Neural cell (in vitro differentiated cells): ENCODE measurements at regions not wholly inside any gene's neighbourhood (a gene's known extent, or its start where the extent isn't known, plus 50 kb on each side); places are given as distances from the start of the nearest gene placed in this dataset.

Source experiments
- H2AFZ ChIP-seq: fragments of 200-600, 300-800 bp; sonication (generic), shearing (Covaris generic); 2 replicates; pipeline ENCODE4 v1.6.0; 2014; ENCODE audit warnings: low read depth, mild to moderate bottlenecking, antibody characterized with exemption, low read length, moderate library complexity
- H3F3A ChIP-seq: fragments of 200-600 bp; shearing (Covaris generic); 2 replicates; pipeline ENCODE4 v1.6.1; 2016; ENCODE audit warnings: mild to moderate bottlenecking, moderate library complexity, mixed read lengths, antibody characterized with exemption, low read length; ENCODE audit not compliant: insufficient read depth, poor library complexity, severe bottlenecking
- H3K27ac ChIP-seq: fragments of 200-600, 300-800 bp; sonication (generic), shearing (Covaris generic); 2 replicates; pipeline ENCODE4 v1.5.1; 2014; ENCODE audit warnings: mild to moderate bottlenecking, low read length, moderate library complexity
- H3K27me3 ChIP-seq: fragments of 300-800, 200-600 bp; sonication (generic), shearing (Covaris generic); 2 replicates; pipeline ENCODE4 v1.6.0; 2014; ENCODE audit warnings: mild to moderate bottlenecking, low read depth, low read length, moderate library complexity; ENCODE audit not compliant: insufficient read depth
- H3K36me3 ChIP-seq: fragments of 300-800, 200-600 bp; sonication (generic), shearing (Covaris generic); 2 replicates; pipeline ENCODE4 v1.5.1; 2014; ENCODE audit warnings: mild to moderate bottlenecking, antibody characterized with exemption, low read length, moderate library complexity; ENCODE audit not compliant: insufficient read depth
- H3K4me2 ChIP-seq: fragments of 300-800, 200-600 bp; sonication (generic), shearing (Covaris generic); 2 replicates; pipeline ENCODE4 v1.6.0; 2014; ENCODE audit warnings: mild to moderate bottlenecking, low read length
- H3K4me3 ChIP-seq: fragments of 300-800, 200-600 bp; sonication (generic), shearing (Covaris generic); 2 replicates; pipeline ENCODE4 v1.5.1; 2014; ENCODE audit warnings: mild to moderate bottlenecking, low read length, moderate library complexity
- H3K79me2 ChIP-seq: fragments of 200-600 bp; shearing (Covaris generic); replicated peaks from 2 replicates; pipeline ENCODE4 v1.6.0; 2014; ENCODE audit warnings: mild to moderate bottlenecking, low read length, moderate library complexity; ENCODE audit not compliant: insufficient read depth
- H3K9ac ChIP-seq: fragments of 300-800, 200-600 bp; sonication (generic), shearing (Covaris generic); 2 replicates; pipeline ENCODE4 v1.6.1; 2016; ENCODE audit warnings: mild to moderate bottlenecking, low read length, mixed read lengths
- H3K9me2 ChIP-seq: fragments of 200-600 bp; shearing (Covaris generic); 2 replicates; pipeline ENCODE4 v1.6.1; 2016; ENCODE audit warnings: mild to moderate bottlenecking, low read length, mixed read lengths; ENCODE audit not compliant: insufficient read depth
- H3K9me3 ChIP-seq: fragments of 200-600, 300-800 bp; sonication (generic), shearing (Covaris generic); 2 replicates; pipeline ENCODE4 v1.6.1; 2016; ENCODE audit warnings: mild to moderate bottlenecking, mixed run types, low read length, moderate library complexity, mixed read lengths
- H4K20me1 ChIP-seq: fragments of 200-600 bp; shearing (Covaris generic); 2 replicates; pipeline ENCODE4 v1.6.1; 2016; ENCODE audit warnings: mild to moderate bottlenecking, mixed run types; ENCODE audit not compliant: insufficient read depth
- EP300 ChIP-seq: fragments of 450-650 bp; conservative IDR thresholded peaks from 2 replicates; pipeline ENCODE4 v1.6.1; 2014; ENCODE audit warnings: antibody characterized with exemption, mild to moderate bottlenecking, moderate library complexity; ENCODE audit not compliant: poor library complexity, severe bottlenecking
- EZH2 ChIP-seq: fragments of 200-600, 300-800 bp; shearing (Covaris generic), sonication (generic); IDR thresholded peaks from 2 replicates; pipeline ENCODE4 v1.6.1; 2014; ENCODE audit warnings: antibody characterized with exemption, low read length, borderline replicate concordance, mild to moderate bottlenecking; ENCODE audit not compliant: insufficient read depth, poor library complexity, severe bottlenecking
- MXI1 ChIP-seq: fragments of 450-650 bp; conservative IDR thresholded peaks from 2 replicates; pipeline ENCODE4 v1.6.1; 2014; ENCODE audit warnings: antibody characterized with exemption, mild to moderate bottlenecking; ENCODE audit not compliant: poor library complexity, severe bottlenecking
- POLR2AphosphoS5 ChIP-seq: IDR thresholded peaks from 2 replicates; pipeline ENCODE4 v1.6.1; 2012
- RAD21 ChIP-seq: fragments of 450-650 bp; conservative IDR thresholded peaks from 2 replicates; pipeline ENCODE4 v1.6.1; 2014; ENCODE audit warnings: antibody characterized with exemption, mild to moderate bottlenecking, moderate library complexity
- REST ChIP-seq: IDR thresholded peaks from 2 replicates; pipeline ENCODE4 v1.6.1; 2012; ENCODE audit warnings: borderline replicate concordance
- SMC3 ChIP-seq: fragments of 450-650 bp; conservative IDR thresholded peaks from 2 replicates; pipeline ENCODE4 v1.6.1; 2014; ENCODE audit warnings: antibody characterized with exemption, mild to moderate bottlenecking, moderate library complexity; ENCODE audit not compliant: poor library complexity
- TAF1 ChIP-seq: IDR thresholded peaks from 2 replicates; pipeline ENCODE4 v1.6.1; 2012; ENCODE audit warnings: low read depth
- TF ChIP-seq, protein P1 (sequence below): fragments of 450-650 bp; IDR thresholded peaks from 2 replicates; pipeline ENCODE4 v1.5.1; 2014; ENCODE audit warnings: antibody characterized with exemption, mild to moderate bottlenecking, moderate library complexity; ENCODE audit not compliant: poor library complexity, severe bottlenecking

DNA sequence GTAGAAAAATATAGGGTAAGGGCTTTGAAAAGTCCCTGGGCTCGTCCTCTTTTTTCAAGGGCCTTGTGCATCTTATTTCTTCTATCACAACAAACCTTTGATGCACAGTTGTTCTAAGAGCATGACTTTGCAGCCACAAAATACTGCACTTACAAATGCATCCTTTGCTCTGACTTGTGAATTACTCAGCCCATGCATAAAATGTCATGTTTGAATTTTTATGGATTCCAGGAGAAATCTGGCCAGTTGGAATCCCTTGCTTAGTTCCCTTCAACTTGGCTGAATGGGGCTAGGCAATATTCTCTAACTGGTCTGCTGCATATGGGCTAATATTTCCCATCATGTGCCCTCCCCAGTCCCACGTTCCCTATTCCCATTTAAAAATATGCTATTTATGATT is 523.9 kb upstream of the RGMA start:
- Histone ChIP-seq H3K9ac (no peak overlapping the region), H3K4me2 (no peak overlapping the region), H3K79me2 (no peaks in the 10 kb centered on the region), H3K9me3 (no peaks in the 10 kb centered on the region), H3K27ac (no peak overlapping the region), H3K9me2 (no peaks in the 10 kb centered on the region), H3K36me3 (no peaks in the 10 kb centered on the region), H3K4me3 (no peak overlapping the region), H3K27me3 (no peaks in the 10 kb centered on the region), H2AFZ (no peak overlapping the region), H3F3A (no peaks in the 10 kb centered on the region), H4K20me1 (no peaks in the 10 kb centered on the region)
- no peak for TF ChIP-seq EZH2
- no peak for TF ChIP-seq RAD21

DNA sequence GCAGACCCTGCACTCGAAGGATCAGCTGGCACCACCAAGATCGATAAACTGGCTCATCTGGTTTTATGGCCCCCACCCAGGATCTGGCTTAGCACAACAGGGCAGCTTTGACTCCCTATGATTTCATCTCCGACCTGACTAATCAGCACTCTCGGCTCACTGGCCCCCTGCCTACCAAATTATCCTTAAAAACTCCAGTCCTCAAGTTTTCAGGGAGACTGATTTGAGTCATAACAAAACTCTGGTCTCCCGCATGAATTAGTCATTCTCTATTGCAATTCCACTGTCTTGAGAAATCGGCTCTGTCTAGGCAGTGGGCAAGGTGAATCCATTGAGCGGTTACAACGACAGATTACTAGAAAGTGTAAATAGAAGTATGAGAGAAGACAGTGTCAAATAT is 521.9 kb upstream of the RGMA start:
- H3K4me2 ChIP-seq, result no peak overlapping the region

GRCh38 chr15:93608643-93609148 is 519.7 kb upstream of the RGMA start:
- Histone ChIP-seq H3F3A (no peaks in the 10 kb centered on the region), H3K36me3 (no peaks in the 10 kb centered on the region), H4K20me1 (no peaks in the 10 kb centered on the region), H3K9ac (no peak overlapping the region), H3K27ac (no peak overlapping the region), H3K27me3 (no peaks in the 10 kb centered on the region), H3K79me2 (no peaks in the 10 kb centered on the region), H3K9me3 (no peaks in the 10 kb centered on the region), H3K4me3 (no peak overlapping the region), H2AFZ (no peak overlapping the region), H3K9me2 (no peaks in the 10 kb centered on the region), H3K4me2 (no peak overlapping the region)
- no peak for TF ChIP-seq POLR2AphosphoS5
- TF ChIP-seq REST, result no peak
- TF ChIP-seq, protein P1, sequence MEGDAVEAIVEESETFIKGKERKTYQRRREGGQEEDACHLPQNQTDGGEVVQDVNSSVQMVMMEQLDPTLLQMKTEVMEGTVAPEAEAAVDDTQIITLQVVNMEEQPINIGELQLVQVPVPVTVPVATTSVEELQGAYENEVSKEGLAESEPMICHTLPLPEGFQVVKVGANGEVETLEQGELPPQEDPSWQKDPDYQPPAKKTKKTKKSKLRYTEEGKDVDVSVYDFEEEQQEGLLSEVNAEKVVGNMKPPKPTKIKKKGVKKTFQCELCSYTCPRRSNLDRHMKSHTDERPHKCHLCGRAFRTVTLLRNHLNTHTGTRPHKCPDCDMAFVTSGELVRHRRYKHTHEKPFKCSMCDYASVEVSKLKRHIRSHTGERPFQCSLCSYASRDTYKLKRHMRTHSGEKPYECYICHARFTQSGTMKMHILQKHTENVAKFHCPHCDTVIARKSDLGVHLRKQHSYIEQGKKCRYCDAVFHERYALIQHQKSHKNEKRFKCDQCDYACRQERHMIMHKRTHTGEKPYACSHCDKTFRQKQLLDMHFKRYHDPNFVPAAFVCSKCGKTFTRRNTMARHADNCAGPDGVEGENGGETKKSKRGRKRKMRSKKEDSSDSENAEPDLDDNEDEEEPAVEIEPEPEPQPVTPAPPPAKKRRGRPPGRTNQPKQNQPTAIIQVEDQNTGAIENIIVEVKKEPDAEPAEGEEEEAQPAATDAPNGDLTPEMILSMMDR, result no peak
- no peak for TF ChIP-seq RAD21
- TF ChIP-seq TAF1, result no peak
- no peak for TF ChIP-seq EP300
- no peak for TF ChIP-seq SMC3
- TF ChIP-seq MXI1, result no peak
- TF ChIP-seq EZH2, result no peak

More for the DNA sequence above, 521.9 kb upstream of the RGMA start:
- H3K36me3 ChIP-seq, result no peaks in the 10 kb centered on the region
- H3K9ac ChIP-seq, result no peak overlapping the region
- H2AFZ ChIP-seq, result no peak overlapping the region
- H3K79me2 ChIP-seq, result no peaks in the 10 kb centered on the region
- H3K4me3 ChIP-seq, result no peak overlapping the region
- no peaks in the 10 kb centered on the region for H3K27me3 ChIP-seq
- H3K9me3 ChIP-seq, result no peaks in the 10 kb centered on the region
- H3K27ac ChIP-seq, result no peak overlapping the region
- H4K20me1 ChIP-seq, result no peaks in the 10 kb centered on the region
- TF ChIP-seq, protein P1, result no peak
- TF ChIP-seq EP300 (no peak), EZH2 (no peak)
- no peaks in the 10 kb centered on the region for H3K9me2 ChIP-seq
- H3F3A ChIP-seq, result no peaks in the 10 kb centered on the region
